Endothelial cell of umbilical vein (primary cell): ENCODE measurements at regions not wholly inside any gene's neighbourhood (a gene's known extent, or its start where the extent isn't known, plus 50 kb on each side); places are given as distances from the start of the nearest gene placed in this dataset.

Source experiments
- BruUV-seq: library from RNA; stranded (reverse); fragments of 400-500 nt; replicated peaks from 2 replicates; lab custom pipeline; 2021; lab: Mats Ljungman, UMichigan
- CTCF ChIA-PET: fragments of 300-600, 350-600 bp; sonication (Branson Sonifier 250); formaldehyde crosslinking; loops from one replicate; lab custom pipeline; 2021; ENCODE audit warnings: antibody characterized with exemption, inconsistent platforms; lab: Charles Lee
- POLR2A ChIA-PET: fragments of 300-600, 350-600 bp; sonication (Branson Sonifier 250); formaldehyde crosslinking; loops from one replicate; lab custom pipeline; 2021; ENCODE audit warnings: antibody characterized with exemption, inconsistent platforms; lab: Charles Lee
- DNase-seq: peaks from one replicate; pipeline ENCODE4 v3.0.0-alpha.2; 2011; ENCODE audit warnings: low read depth, low spot score
- FAIRE-seq: peaks from 2 replicates; lab custom pipeline; 2011; peaks lifted over from hg19 to GRCh38; lab: Jason Lieb, UNC
- H2AFZ ChIP-seq: 2 replicates; pipeline ENCODE4 v1.6.0; 2012; ENCODE audit warnings: low read depth, low read length, control low read depth, inconsistent platforms
- H3K27ac ChIP-seq: 2 replicates; pipeline ENCODE4 v1.5.1; 2011; ENCODE audit warnings: low read depth, mild to moderate bottlenecking, control low read depth, low read length, moderate library complexity; ENCODE audit not compliant: insufficient read depth
- H3K27me3 ChIP-seq, 2 experiments: 2 replicates each; pipeline versions ENCODE4 v1.6.0 to v1.6.1; 2011; ENCODE audit warnings: low read length in 2 of 2, mixed read lengths in 1 of 2; ENCODE audit not compliant: control insufficient read depth in 2 of 2, insufficient read depth in 2 of 2
- H3K36me3 ChIP-seq, 2 experiments: 2 replicates in 1 of 2; 3 replicates in 1 of 2; pipeline ENCODE4 v1.5.1; 2011; ENCODE audit warnings: low read length in 2 of 2, mild to moderate bottlenecking in 1 of 2, moderate library complexity in 1 of 2; ENCODE audit not compliant: control insufficient read depth in 2 of 2, insufficient read depth in 2 of 2; ENCODE audit errors: extremely low read depth in 1 of 2
- H3K4me1 ChIP-seq: 3 replicates; pipeline ENCODE4 v1.5.1; 2011; ENCODE audit warnings: mild to moderate bottlenecking, low read length; ENCODE audit not compliant: control insufficient read depth, insufficient read depth; ENCODE audit errors: extremely low read depth
- H3K4me2 ChIP-seq: 2 replicates; pipeline ENCODE4 v1.6.1; 2011; ENCODE audit warnings: low read length, control low read depth, mixed read lengths; ENCODE audit not compliant: insufficient read depth
- H3K4me3 ChIP-seq, 3 experiments: fragments of 200-600 bp in 1 of 3; sonication (generic), shearing (Covaris generic) in 1 of 3; replicated peaks in 1 of 3; 2 replicates each; pipeline ENCODE4 v1.5.1; 2011 to 2016; ENCODE audit warnings: control low read depth in 3 of 3, low read length in 3 of 3, mild to moderate bottlenecking in 2 of 3, inconsistent platforms in 1 of 3, low read depth in 1 of 3, moderate library complexity in 1 of 3; ENCODE audit not compliant: insufficient read depth in 1 of 3
- H3K79me2 ChIP-seq: 2 replicates; pipeline ENCODE4 v1.6.0; 2012; ENCODE audit warnings: low read length, inconsistent platforms; ENCODE audit not compliant: control insufficient read depth, insufficient read depth
- H3K9ac ChIP-seq: replicated peaks from 2 replicates; pipeline ENCODE3; 2011; ENCODE audit warnings: low read length, control low read depth; ENCODE audit not compliant: insufficient read depth; ENCODE audit errors: extremely low read depth
- H3K9me1 ChIP-seq: replicated peaks from 3 replicates; pipeline ENCODE4 v1.6.0; 2011; ENCODE audit warnings: mild to moderate bottlenecking, low read length; ENCODE audit not compliant: control insufficient read depth, insufficient read depth; ENCODE audit errors: extremely low read depth
- H3K9me3 ChIP-seq: replicated peaks from 2 replicates; pipeline ENCODE4 v1.5.1; 2012; ENCODE audit warnings: low read length, inconsistent platforms; ENCODE audit not compliant: control insufficient read depth, insufficient read depth
- H4K20me1 ChIP-seq: replicated peaks from 2 replicates; pipeline ENCODE3; 2011; ENCODE audit warnings: mild to moderate bottlenecking, low read length; ENCODE audit not compliant: control insufficient read depth, insufficient read depth; ENCODE audit errors: extremely low read depth
- CTCF ChIP-seq, 2 donors: IDR thresholded peaks; 1 replicate in 1 of 2; 2 replicates in 1 of 2; pipeline ENCODE4 v1.5.1; 2011; ENCODE audit warnings: low read length in 2 of 2, mild to moderate bottlenecking in 2 of 2, moderate library complexity in 2 of 2, control low read depth in 1 of 2, inconsistent platforms in 1 of 2, low read depth in 1 of 2; ENCODE audit not compliant: insufficient read depth in 1 of 2; ENCODE audit errors: extremely low read depth in 1 of 2
- EZH2 ChIP-seq: IDR thresholded peaks from 2 replicates; pipeline ENCODE4 v1.6.1; 2012; ENCODE audit warnings: borderline replicate concordance, low read depth, mild to moderate bottlenecking, moderate library complexity, low read length, inconsistent platforms; ENCODE audit not compliant: severe bottlenecking
- GATA2 ChIP-seq: IDR thresholded peaks from 2 replicates; pipeline ENCODE4 v1.7.0; 2011; ENCODE audit warnings: low read depth, mild to moderate bottlenecking, moderate library complexity, mixed read lengths, low read length; ENCODE audit not compliant: insufficient read length, insufficient read depth
- JUN ChIP-seq: IDR thresholded peaks from 2 replicates; pipeline ENCODE4 v1.6.1; 2011; ENCODE audit warnings: borderline replicate concordance, low read depth; ENCODE audit not compliant: insufficient read length, insufficient read depth
- MYC ChIP-seq: IDR thresholded peaks from one replicate; pipeline ENCODE4 v1.6.1; 2011; ENCODE audit warnings: mild to moderate bottlenecking, low read depth, low read length
- POLR2A ChIP-seq: IDR thresholded peaks from 2 replicates; pipeline ENCODE4 v1.6.1; 2012; ENCODE audit warnings: low read depth, mild to moderate bottlenecking, control low read depth, low read length
- POLR2AphosphoS5 ChIP-seq: IDR thresholded peaks from 2 replicates; pipeline ENCODE4 v1.6.1; 2012; ENCODE audit warnings: low read depth, mild to moderate bottlenecking, control low read depth, low read length, moderate library complexity; ENCODE audit not compliant: insufficient read depth
- dilution Hi-C: fragments of 300-500 bp; cut with MboI; formaldehyde crosslinking; loops from one replicate; pipeline ENCODE4 v1.15.0; 2019; ENCODE audit warnings: low sequenced_read_pairs; ENCODE audit not compliant: extremely low pct_ligation_motif_present
- intact Hi-C: fragments of 100-400 bp; cut with micrococcal nuclease; formaldehyde crosslinking; loops from one replicate; pipeline ENCODE4 v1.10.0; 2022

GRCh38 chr6:155630085-155630484, 174.4 kb upstream of the NOX3 start:
- Histone ChIP-seq H3K27me3 (no peaks in the 10 kb centered on the region), H3K9ac (no peak overlapping the region), H3K4me3 (no peak overlapping the region), H3K36me3 (no peaks in the 10 kb centered on the region), H3K4me2 (no peak overlapping the region), H2AFZ (no peak overlapping the region), H3K9me3 (no peaks in the 10 kb centered on the region), H3K9me1 (no peaks in the 10 kb centered on the region), H4K20me1 (no peaks in the 10 kb centered on the region), H3K4me1 (no peaks in the 10 kb centered on the region), H3K27ac (no peak overlapping the region), H3K79me2 (no peaks in the 10 kb centered on the region)
- CTCF ChIA-PET, result no interaction called here
- dilution Hi-C loops (no loop called here), intact Hi-C loops (no loop called here)
- no TSS peak for BruUV-seq
- TF ChIP-seq GATA2 (no peak), CTCF (IDR thresholded peaks at IDR 0.05; ENCODE audit: extremely low read depth in 1 of 2, insufficient read depth in 1 of 2, low read depth in 1 of 2, low read length in 2 of 2) (no peak), EZH2 (no peak)
- FAIRE-seq (no peak), DNase-seq (no peak)
- POLR2A ChIA-PET, result no interaction called here

GRCh38 chr6:155629652-155630051, 174.0 kb upstream of the NOX3 start:
- Histone ChIP-seq H2AFZ (no peak overlapping the region), H3K27me3 (no peaks in the 10 kb centered on the region), H3K9ac (no peak overlapping the region), H3K9me3 (no peaks in the 10 kb centered on the region), H3K4me3 (no peak overlapping the region), H3K4me2 (no peak overlapping the region), H3K4me1 (no peaks in the 10 kb centered on the region), H3K9me1 (no peaks in the 10 kb centered on the region), H3K36me3 (no peaks in the 10 kb centered on the region), H3K27ac (no peak overlapping the region), H4K20me1 (no peaks in the 10 kb centered on the region), H3K79me2 (no peaks in the 10 kb centered on the region)
- TF ChIP-seq GATA2 (no peak), POLR2A (no peak), MYC (no peak), CTCF (IDR thresholded peaks at IDR 0.05; ENCODE audit: extremely low read depth in 1 of 2, insufficient read depth in 1 of 2, low read depth in 1 of 2, low read length in 2 of 2) (no peak), JUN (no peak), POLR2AphosphoS5 (no peak)
- ChIA-PET POLR2A (no interaction called here), CTCF (no interaction called here)
- intact Hi-C loops, result no loop called here
- FAIRE-seq (no peak), DNase-seq (no peak)
- no TSS peak for BruUV-seq
- dilution Hi-C loops, result no loop called here
